Ascending aorta (tissue), 2 donors: ENCODE measurements at regions not wholly inside any gene's neighbourhood (a gene's known extent, or its start where the extent isn't known, plus 50 kb on each side); places are given as distances from the start of the nearest gene placed in this dataset.

Experiments
- DNase-seq, 2 donors: peaks; one replicate each; pipeline ENCODE4 v3.0.0-alpha.2; 2019; ENCODE audit warnings: low spot score in 2 of 2
- H3K27ac ChIP-seq, 2 donors: fragments of 200-600 bp; sonication (generic); one replicate each; pipeline ENCODE4 v1.5.1; 2016 to 2017; ENCODE audit warnings: mild to moderate bottlenecking in 1 of 2
- H3K27me3 ChIP-seq: fragments of 200-600 bp; sonication (generic); one replicate; pipeline ENCODE4 v1.5.1; 2017
- H3K36me3 ChIP-seq, 2 donors: fragments of 200-600 bp; sonication (generic); one replicate each; pipeline ENCODE4 v1.5.1; 2016
- H3K4me1 ChIP-seq, 2 donors: fragments of 200-600 bp; sonication (generic); one replicate each; pipeline ENCODE4 v1.5.1; 2016 to 2017; ENCODE audit warnings: mild to moderate bottlenecking in 1 of 2
- H3K4me3 ChIP-seq, 2 donors: fragments of 200-600 bp; sonication (generic); one replicate each; pipeline ENCODE4 v1.5.1; 2016 to 2017; ENCODE audit warnings: mild to moderate bottlenecking in 1 of 2
- H3K9me3 ChIP-seq, 2 donors: fragments of 200-600 bp; sonication (generic); one replicate each; pipeline ENCODE4 v1.5.1; 2016
- intact Hi-C: fragments of 100-400 bp; cut with DNase I; formaldehyde crosslinking; loops from one replicate; pipeline ENCODE4 v1.15.1; 2023
- TF ChIP-seq, protein P1 (sequence below), 3 experiments: fragments of 200-600 bp in 2 of 3; fragments of 450-650 bp in 1 of 3; sonication (generic) in 2 of 3; IDR thresholded peaks; one replicate each; pipeline ENCODE4 v1.5.1; 2016 to 2019; ENCODE audit warnings: antibody characterized with exemption in 3 of 3, mild to moderate bottlenecking in 1 of 3, moderate library complexity in 1 of 3

- Histone ChIP-seq H3K36me3 (no peaks in the 10 kb centered on the region), H3K4me1 (peaks cover 0 to 6% of the 10 kb centered on the region in 2 donors), H3K9me3 (no peaks in the 10 kb centered on the region), H3K27me3 (no peaks in the 10 kb centered on the region), H3K27ac (no peak overlapping the region), H3K4me3 (no peak overlapping the region)
- TF ChIP-seq, protein P1, sequence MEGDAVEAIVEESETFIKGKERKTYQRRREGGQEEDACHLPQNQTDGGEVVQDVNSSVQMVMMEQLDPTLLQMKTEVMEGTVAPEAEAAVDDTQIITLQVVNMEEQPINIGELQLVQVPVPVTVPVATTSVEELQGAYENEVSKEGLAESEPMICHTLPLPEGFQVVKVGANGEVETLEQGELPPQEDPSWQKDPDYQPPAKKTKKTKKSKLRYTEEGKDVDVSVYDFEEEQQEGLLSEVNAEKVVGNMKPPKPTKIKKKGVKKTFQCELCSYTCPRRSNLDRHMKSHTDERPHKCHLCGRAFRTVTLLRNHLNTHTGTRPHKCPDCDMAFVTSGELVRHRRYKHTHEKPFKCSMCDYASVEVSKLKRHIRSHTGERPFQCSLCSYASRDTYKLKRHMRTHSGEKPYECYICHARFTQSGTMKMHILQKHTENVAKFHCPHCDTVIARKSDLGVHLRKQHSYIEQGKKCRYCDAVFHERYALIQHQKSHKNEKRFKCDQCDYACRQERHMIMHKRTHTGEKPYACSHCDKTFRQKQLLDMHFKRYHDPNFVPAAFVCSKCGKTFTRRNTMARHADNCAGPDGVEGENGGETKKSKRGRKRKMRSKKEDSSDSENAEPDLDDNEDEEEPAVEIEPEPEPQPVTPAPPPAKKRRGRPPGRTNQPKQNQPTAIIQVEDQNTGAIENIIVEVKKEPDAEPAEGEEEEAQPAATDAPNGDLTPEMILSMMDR (IDR thresholded peaks at IDR 0.05), result no peak
- DNase-seq, result no peak
- intact Hi-C loops, result loop anchor here (2.0 kb wide), 1 partner anchor 438 kb away; no protein-coding TSS in a partner anchor
These were observed 58.0 kb upstream of the MYL10 start for GRCh38 chr7:101687081-101687480.

DNA sequence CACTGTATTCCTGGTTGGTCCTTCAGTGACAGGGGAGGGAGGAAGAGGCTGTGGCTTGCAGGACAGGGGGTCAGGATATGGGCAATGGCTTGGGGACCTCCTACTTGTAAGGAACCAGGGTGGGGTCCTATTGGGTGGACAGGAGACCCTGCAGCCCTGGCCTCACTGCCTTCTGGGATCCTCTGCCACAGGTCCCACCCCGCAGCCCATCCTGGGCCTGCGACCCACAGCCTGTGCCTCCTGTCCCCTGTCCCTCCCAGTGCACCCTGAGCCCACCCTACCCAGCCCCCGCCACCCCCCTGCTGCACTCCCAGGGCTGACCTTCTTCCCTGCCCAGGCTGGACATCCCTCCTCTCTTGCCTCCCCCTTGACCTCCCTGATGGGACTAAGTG lies 58.7 kb upstream of the MYL10 start:
- DNase-seq, result no peak
- Histone ChIP-seq H3K9me3 (no peaks in the 10 kb centered on the region), H3K4me1 (peaks cover 0 to 6% of the 10 kb centered on the region in 2 donors), H3K27ac (no peak overlapping the region), H3K4me3 (no peak overlapping the region), H3K27me3 (no peaks in the 10 kb centered on the region), H3K36me3 (no peaks in the 10 kb centered on the region)
- TF ChIP-seq, protein P1 (IDR thresholded peaks at IDR 0.05), result no peak
- intact Hi-C loops, result loop anchor here (1.0 to 2.0 kb wide), 5 partner anchors 85 to 585 kb away; no protein-coding TSS in a partner anchor

DNA sequence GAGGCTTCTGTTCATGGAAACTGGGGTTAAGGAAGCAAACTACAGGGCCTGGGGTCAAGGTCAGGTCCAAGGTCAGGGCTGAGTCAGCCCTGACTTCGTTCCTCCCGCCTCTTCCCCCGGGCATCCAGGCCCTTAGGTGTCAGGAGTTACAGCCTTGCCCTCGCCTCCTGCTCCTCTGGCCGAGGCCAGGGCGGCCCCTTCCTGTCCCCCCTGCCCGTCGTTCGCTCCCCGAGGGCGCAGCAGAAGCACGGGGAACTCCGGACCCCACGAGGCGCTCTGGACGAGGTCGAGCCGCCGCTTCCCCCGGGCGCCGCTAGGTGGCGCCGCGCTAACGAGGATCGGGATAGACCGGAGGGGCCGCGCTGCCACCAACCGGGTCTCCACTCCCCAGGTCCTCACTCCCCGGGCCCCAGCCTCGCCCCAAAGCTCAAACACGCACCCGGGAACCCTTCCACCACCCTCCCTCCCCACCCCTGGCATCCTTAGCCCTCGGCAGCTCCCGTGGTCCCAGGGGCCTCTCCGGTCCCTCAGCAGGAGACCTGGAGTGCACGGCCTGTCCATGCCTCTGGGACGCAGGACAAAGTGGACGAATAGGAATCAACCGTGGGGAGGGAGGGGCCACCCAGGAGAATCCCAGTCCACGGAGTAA lies 59.2 kb upstream of the MYL10 start:
- Histone ChIP-seq H3K27ac (no peak overlapping the region), H3K9me3 (no peaks in the 10 kb centered on the region), H3K27me3 (no peaks in the 10 kb centered on the region), H3K36me3 (no peaks in the 10 kb centered on the region), H3K4me3 (peak overlapping the region; percentile 11 to 49), H3K4me1 (peaks cover 0 to 6% of the 10 kb centered on the region in 2 donors)
- peak in 1 of 2 donors; percentile 87 for DNase-seq
- TF ChIP-seq, protein P1 (IDR thresholded peaks at IDR 0.05), result peak; percentile 94 to 98 (median 97)
- intact Hi-C loops, result loop anchor here (1.0 to 2.0 kb wide), 4 partner anchors 86 to 584 kb away; no protein-coding TSS in a partner anchor

- H3K27me3 ChIP-seq, result no peaks in the 10 kb centered on the region
- peaks cover 0 to 6% of the 10 kb centered on the region in 2 donors for H3K4me1 ChIP-seq
- no peak overlapping the region for H3K27ac ChIP-seq
- no peak overlapping the region for H3K4me3 ChIP-seq
- DNase-seq, result no peak
- TF ChIP-seq, protein P1 (IDR thresholded peaks at IDR 0.05), result no peak
- no peaks in the 10 kb centered on the region for H3K36me3 ChIP-seq
- intact Hi-C loops, result loop anchor here (1.0 to 2.0 kb wide), 4 partner anchors 86 to 583 kb away; no protein-coding TSS in a partner anchor
- H3K9me3 ChIP-seq, result no peaks in the 10 kb centered on the region
These were observed 60.2 kb upstream of the MYL10 start for GRCh38 chr7:101688995-101689907.

DNA sequence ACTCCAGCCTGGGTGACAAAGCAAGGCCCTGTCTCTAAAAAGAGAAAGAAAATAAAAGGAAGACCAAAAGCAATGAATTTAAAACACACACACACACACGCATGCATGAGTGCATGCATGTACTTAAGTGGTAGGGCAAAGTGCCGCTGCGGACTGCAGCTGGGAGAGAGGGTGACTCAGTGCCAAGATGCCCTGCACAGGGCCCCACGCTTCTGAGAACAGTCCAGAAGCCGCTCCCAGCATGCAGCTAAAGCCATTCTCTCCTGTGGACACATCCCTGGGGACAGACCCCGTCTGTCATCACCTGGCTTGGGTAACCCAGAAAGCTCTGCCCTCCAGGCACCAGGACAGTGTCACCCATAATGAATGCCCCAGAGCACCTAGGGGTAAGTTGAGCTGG lies 61.0 kb upstream of the MYL10 start:
- no peaks in the 10 kb centered on the region for H3K27me3 ChIP-seq
- intact Hi-C loops, result no loop called here
- H3K4me1 ChIP-seq, result peaks cover 0 to 6% of the 10 kb centered on the region in 2 donors
- TF ChIP-seq, protein P1 (IDR thresholded peaks at IDR 0.05), result no peak
- no peaks in the 10 kb centered on the region for H3K36me3 ChIP-seq
- no peak for DNase-seq
- no peaks in the 10 kb centered on the region for H3K9me3 ChIP-seq
- H3K4me3 ChIP-seq, result no peak overlapping the region
- no peak overlapping the region for H3K27ac ChIP-seq
